ENCODE measurements at regions not wholly inside any gene's neighbourhood (a gene's known extent, or its start where the extent isn't known, plus 50 kb on each side); places are given as distances from the start of the nearest gene placed in this dataset.

GRCh38 chr3:43998370-43998835 is 243.3 kb upstream of the TOPAZ1 start:
- TF ChIP-seq CTCF (IDR thresholded peaks at IDR 0.05; ENCODE audit: extremely low read depth, insufficient read depth, missing control alignments) = no peak
- in situ Hi-C loops (cut with MboI; ENCODE audit: low pct_unique_long_range_greater_than_20kb, low sequenced_read_pairs, unreplicated experiment) = no loop called here
- no peak for DNase-seq (ENCODE audit: low spot score)

- peak; percentile 89 for DNase-seq (ENCODE audit: low spot score)
- no peak for TF ChIP-seq CTCF (IDR thresholded peaks at IDR 0.05; ENCODE audit: extremely low read depth, insufficient read depth, missing control alignments)
- in situ Hi-C loops (cut with MboI; ENCODE audit: low pct_unique_long_range_greater_than_20kb, low sequenced_read_pairs, unreplicated experiment) = no loop called here
Measured at GRCh38 chr3:43998836-43999727, 242.6 kb upstream of the TOPAZ1 start.

- TF ChIP-seq CTCF (IDR thresholded peaks at IDR 0.05; ENCODE audit: extremely low read depth, insufficient read depth, missing control alignments) = no peak
- in situ Hi-C loops (cut with MboI; ENCODE audit: low pct_unique_long_range_greater_than_20kb, low sequenced_read_pairs, unreplicated experiment) = no loop called here
- peak; percentile 16 for DNase-seq (ENCODE audit: low spot score)
Measured at GRCh38 chr3:43999728-44000319, 241.9 kb upstream of the TOPAZ1 start.

GRCh38 chr3:44000586-44000985 is 241.1 kb upstream of the TOPAZ1 start:
- peak; percentile 50 for DNase-seq (ENCODE audit: low spot score)
- in situ Hi-C loops (cut with MboI; ENCODE audit: low pct_unique_long_range_greater_than_20kb, low sequenced_read_pairs, unreplicated experiment) = no loop called here
- TF ChIP-seq CTCF (IDR thresholded peaks at IDR 0.05; ENCODE audit: extremely low read depth, insufficient read depth, missing control alignments) = no peak

- TF ChIP-seq CTCF (IDR thresholded peaks at IDR 0.05; ENCODE audit: extremely low read depth, insufficient read depth, missing control alignments) = no peak
- DNase-seq (ENCODE audit: low spot score) = no peak
- in situ Hi-C loops (cut with MboI; ENCODE audit: low pct_unique_long_range_greater_than_20kb, low sequenced_read_pairs, unreplicated experiment) = no loop called here
Measured at GRCh38 chr3:44001072-44001471, 240.6 kb upstream of the TOPAZ1 start.

- in situ Hi-C loops (cut with MboI; ENCODE audit: low pct_unique_long_range_greater_than_20kb, low sequenced_read_pairs, unreplicated experiment) = no loop called here
- no peak for TF ChIP-seq CTCF (IDR thresholded peaks at IDR 0.05; ENCODE audit: extremely low read depth, insufficient read depth, missing control alignments)
- DNase-seq (ENCODE audit: low spot score) = no peak
Measured at GRCh38 chr3:44003801-44004200, 237.9 kb upstream of the TOPAZ1 start.
